ENCODE measurements at regions not wholly inside any gene's neighbourhood (a gene's known extent, or its start where the extent isn't known, plus 50 kb on each side); places are given as distances from the start of the nearest gene placed in this dataset.
A peak's percentile ranks its signal among the peaks of the same experiment; 100 is the strongest.

GRCh38 chr17:77741109-77741508 lies 217.4 kb upstream of the TNRC6C start:
- Histone ChIP-seq H2BK5ac (ENCODE audit: low read length) (no peak overlapping the region), H2BK15ac (replicated peaks; ENCODE audit: low read depth) (no peak overlapping the region), H3K4me1 (ENCODE audit: control insufficient read depth, low read depth, low read length) (no peaks in the 10 kb centered on the region), H4K5ac (ENCODE audit: low read length) (no peak overlapping the region), H3K27me3 (ENCODE audit: insufficient read depth, low read length, poor library complexity) (peaks cover 3% of the 10 kb centered on the region), H3K56ac (ENCODE audit: low read length) (no peak overlapping the region), H4K8ac (ENCODE audit: low read depth, low read length) (no peak overlapping the region), H3K36me3 (ENCODE audit: control insufficient read depth, insufficient read depth, low read length) (no peaks in the 10 kb centered on the region), H3K79me2 (ENCODE audit: control insufficient read depth, insufficient read depth, low read length) (no peaks in the 10 kb centered on the region), H3K23ac (ENCODE audit: low read length) (no peak overlapping the region), H2BK120ac (ENCODE audit: low read depth, low read length) (no peak overlapping the region), H3K4me2 (ENCODE audit: low read length) (no peak overlapping the region), H3K4me3 (ENCODE audit: low read length) (no peak overlapping the region), H3K4ac (ENCODE audit: low read depth, low read length) (no peak overlapping the region), H3K27ac (ENCODE audit: low read depth, low read length) (no peak overlapping the region), H3K79me1 (ENCODE audit: low read length) (no peaks in the 10 kb centered on the region), H3K9ac (ENCODE audit: low read length) (no peak overlapping the region), H2AK5ac (ENCODE audit: low read length) (no peak overlapping the region), H3K18ac (ENCODE audit: low read length) (no peak overlapping the region)
- WGBS (ENCODE audit: extremely low coverage, insufficient coverage, low lambda C conversion rate): no CpG with 5 or more reads among the region's 8 CpGs
- DNase-seq: peak; percentile 65

- H3K4me3 ChIP-seq (ENCODE audit: low read length): no peak overlapping the region
- no peak overlapping the region for H4K8ac ChIP-seq (ENCODE audit: low read depth, low read length)
- no peaks in the 10 kb centered on the region for H3K36me3 ChIP-seq (ENCODE audit: control insufficient read depth, insufficient read depth, low read length)
- no peak overlapping the region for H2BK120ac ChIP-seq (ENCODE audit: low read depth, low read length)
- no peak overlapping the region for H4K5ac ChIP-seq (ENCODE audit: low read length)
- H2AK5ac ChIP-seq (ENCODE audit: low read length): no peak overlapping the region
- no peaks in the 10 kb centered on the region for H3K79me1 ChIP-seq (ENCODE audit: low read length)
- H3K27me3 ChIP-seq (ENCODE audit: insufficient read depth, low read length, poor library complexity): peaks cover 3% of the 10 kb centered on the region
- no peak overlapping the region for H3K18ac ChIP-seq (ENCODE audit: low read length)
- no peak overlapping the region for H3K27ac ChIP-seq (ENCODE audit: low read depth, low read length)
- no peak overlapping the region for H2BK5ac ChIP-seq (ENCODE audit: low read length)
- no CpG with 5 or more reads among the region's 8 CpGs for WGBS (ENCODE audit: extremely low coverage, insufficient coverage, low lambda C conversion rate)
- no peaks in the 10 kb centered on the region for H3K4me1 ChIP-seq (ENCODE audit: control insufficient read depth, low read depth, low read length)
- no peaks in the 10 kb centered on the region for H3K79me2 ChIP-seq (ENCODE audit: control insufficient read depth, insufficient read depth, low read length)
- peak; percentile 35 for DNase-seq
- H2BK15ac ChIP-seq (replicated peaks; ENCODE audit: low read depth): no peak overlapping the region
- no peak overlapping the region for H3K23ac ChIP-seq (ENCODE audit: low read length)
- no peak overlapping the region for H3K4ac ChIP-seq (ENCODE audit: low read depth, low read length)
- no peak overlapping the region for H3K4me2 ChIP-seq (ENCODE audit: low read length)
- no peak overlapping the region for H3K9ac ChIP-seq (ENCODE audit: low read length)
- H3K56ac ChIP-seq (ENCODE audit: low read length): no peak overlapping the region
Observed at GRCh38 chr17:77742579-77742978, 215.9 kb upstream of the TNRC6C start.

- no peaks in the 10 kb centered on the region for H3K36me3 ChIP-seq (ENCODE audit: control insufficient read depth, insufficient read depth, low read length)
- H3K79me1 ChIP-seq (ENCODE audit: low read length): no peaks in the 10 kb centered on the region
- no peak overlapping the region for H4K8ac ChIP-seq (ENCODE audit: low read depth, low read length)
- no peak overlapping the region for H3K9ac ChIP-seq (ENCODE audit: low read length)
- DNase-seq: no peak
- H3K4ac ChIP-seq (ENCODE audit: low read depth, low read length): no peak overlapping the region
- H2BK15ac ChIP-seq (replicated peaks; ENCODE audit: low read depth): no peak overlapping the region
- no peak overlapping the region for H3K4me2 ChIP-seq (ENCODE audit: low read length)
- H2AK5ac ChIP-seq (ENCODE audit: low read length): no peak overlapping the region
- no peaks in the 10 kb centered on the region for H3K27me3 ChIP-seq (ENCODE audit: insufficient read depth, low read length, poor library complexity)
- H3K4me1 ChIP-seq (ENCODE audit: control insufficient read depth, low read depth, low read length): no peaks in the 10 kb centered on the region
- no peak overlapping the region for H3K4me3 ChIP-seq (ENCODE audit: low read length)
- H2BK5ac ChIP-seq (ENCODE audit: low read length): no peak overlapping the region
- H2BK120ac ChIP-seq (ENCODE audit: low read depth, low read length): no peak overlapping the region
- no peaks in the 10 kb centered on the region for H3K79me2 ChIP-seq (ENCODE audit: control insufficient read depth, insufficient read depth, low read length)
- no peak overlapping the region for H3K23ac ChIP-seq (ENCODE audit: low read length)
- no peak overlapping the region for H3K27ac ChIP-seq (ENCODE audit: low read depth, low read length)
- no peak overlapping the region for H3K56ac ChIP-seq (ENCODE audit: low read length)
- no CpG with 5 or more reads among the region's 21 CpGs for WGBS (ENCODE audit: extremely low coverage, insufficient coverage, low lambda C conversion rate)
- H3K18ac ChIP-seq (ENCODE audit: low read length): no peak overlapping the region
- no peak overlapping the region for H4K5ac ChIP-seq (ENCODE audit: low read length)
Observed at GRCh38 chr17:77744066-77744988, 214.2 kb upstream of the TNRC6C start.

- no peak overlapping the region for H3K56ac ChIP-seq (ENCODE audit: low read length)
- no peaks in the 10 kb centered on the region for H3K27me3 ChIP-seq (ENCODE audit: insufficient read depth, low read length, poor library complexity)
- no peak overlapping the region for H2BK120ac ChIP-seq (ENCODE audit: low read depth, low read length)
- no peaks in the 10 kb centered on the region for H3K79me1 ChIP-seq (ENCODE audit: low read length)
- H4K5ac ChIP-seq (ENCODE audit: low read length): no peak overlapping the region
- H3K23ac ChIP-seq (ENCODE audit: low read length): no peak overlapping the region
- H2BK15ac ChIP-seq (replicated peaks; ENCODE audit: low read depth): no peak overlapping the region
- no peak overlapping the region for H3K27ac ChIP-seq (ENCODE audit: low read depth, low read length)
- WGBS (ENCODE audit: extremely low coverage, insufficient coverage, low lambda C conversion rate): no CpG with 5 or more reads among the region's 2 CpGs
- H3K18ac ChIP-seq (ENCODE audit: low read length): no peak overlapping the region
- H3K79me2 ChIP-seq (ENCODE audit: control insufficient read depth, insufficient read depth, low read length): no peaks in the 10 kb centered on the region
- no peak overlapping the region for H2AK5ac ChIP-seq (ENCODE audit: low read length)
- H3K4ac ChIP-seq (ENCODE audit: low read depth, low read length): no peak overlapping the region
- H3K4me2 ChIP-seq (ENCODE audit: low read length): no peak overlapping the region
- H3K36me3 ChIP-seq (ENCODE audit: control insufficient read depth, insufficient read depth, low read length): no peaks in the 10 kb centered on the region
- H2BK5ac ChIP-seq (ENCODE audit: low read length): no peak overlapping the region
- no peak overlapping the region for H3K9ac ChIP-seq (ENCODE audit: low read length)
- no peak overlapping the region for H3K4me3 ChIP-seq (ENCODE audit: low read length)
- no peak overlapping the region for H4K8ac ChIP-seq (ENCODE audit: low read depth, low read length)
- no peak for DNase-seq
- no peaks in the 10 kb centered on the region for H3K4me1 ChIP-seq (ENCODE audit: control insufficient read depth, low read depth, low read length)
Observed at GRCh38 chr17:77745702-77746101, 212.8 kb upstream of the TNRC6C start.

GRCh38 chr17:77746393-77746792 lies 212.1 kb upstream of the TNRC6C start:
- Histone ChIP-seq H2BK15ac (replicated peaks; ENCODE audit: low read depth) (no peak overlapping the region), H3K4me1 (ENCODE audit: control insufficient read depth, low read depth, low read length) (no peaks in the 10 kb centered on the region), H3K79me1 (ENCODE audit: low read length) (no peaks in the 10 kb centered on the region), H2AK5ac (ENCODE audit: low read length) (no peak overlapping the region), H3K9ac (ENCODE audit: low read length) (no peak overlapping the region), H3K4me3 (ENCODE audit: low read length) (no peak overlapping the region), H4K5ac (ENCODE audit: low read length) (no peak overlapping the region), H3K27ac (ENCODE audit: low read depth, low read length) (no peak overlapping the region), H3K18ac (ENCODE audit: low read length) (no peak overlapping the region), H3K36me3 (ENCODE audit: control insufficient read depth, insufficient read depth, low read length) (no peaks in the 10 kb centered on the region), H3K23ac (ENCODE audit: low read length) (no peak overlapping the region), H3K4me2 (ENCODE audit: low read length) (no peak overlapping the region), H3K56ac (ENCODE audit: low read length) (no peak overlapping the region), H2BK120ac (ENCODE audit: low read depth, low read length) (no peak overlapping the region), H4K8ac (ENCODE audit: low read depth, low read length) (no peak overlapping the region), H3K4ac (ENCODE audit: low read depth, low read length) (no peak overlapping the region), H3K79me2 (ENCODE audit: control insufficient read depth, insufficient read depth, low read length) (no peaks in the 10 kb centered on the region), H2BK5ac (ENCODE audit: low read length) (no peak overlapping the region), H3K27me3 (ENCODE audit: insufficient read depth, low read length, poor library complexity) (no peaks in the 10 kb centered on the region)
- DNase-seq: no peak
- no CpG with 5 or more reads among the region's 8 CpGs for WGBS (ENCODE audit: extremely low coverage, insufficient coverage, low lambda C conversion rate)

Measured in mesendoderm (in vitro differentiated cells).